ENCODE measurements at regions not wholly inside any gene's neighbourhood (a gene's known extent, or its start where the extent isn't known, plus 50 kb on each side); places are given as distances from the start of the nearest gene placed in this dataset.
A peak's percentile ranks its signal among the peaks of the same experiment; 100 is the strongest.

DNA sequence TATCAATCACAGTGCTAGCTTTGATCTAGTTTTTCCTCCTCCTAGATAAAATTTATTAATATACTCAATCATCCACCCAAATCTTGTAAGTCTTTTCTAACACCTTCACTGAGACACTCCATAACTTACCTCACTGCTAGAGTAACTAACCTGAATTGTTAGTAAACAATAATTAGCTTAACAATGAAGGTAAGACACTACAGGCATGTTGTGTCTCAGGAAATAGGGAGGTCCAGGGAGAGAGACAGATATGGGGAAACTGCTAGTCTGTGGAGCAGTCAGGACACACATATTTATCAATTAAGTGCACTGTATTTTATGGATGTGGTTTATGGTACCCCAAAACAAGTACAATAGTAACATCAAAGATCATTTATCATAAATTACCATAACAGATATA lies 94.2 kb upstream of the SSTR1 start:
- DNase-seq (ENCODE audit: low read depth in 2 of 2): no peak
- no peak overlapping the region for H3K4me3 ChIP-seq (replicated peaks in 1 of 2; ENCODE audit: low read depth in 2 of 2, low read length in 2 of 2)
- TF ChIP-seq, protein P1, sequence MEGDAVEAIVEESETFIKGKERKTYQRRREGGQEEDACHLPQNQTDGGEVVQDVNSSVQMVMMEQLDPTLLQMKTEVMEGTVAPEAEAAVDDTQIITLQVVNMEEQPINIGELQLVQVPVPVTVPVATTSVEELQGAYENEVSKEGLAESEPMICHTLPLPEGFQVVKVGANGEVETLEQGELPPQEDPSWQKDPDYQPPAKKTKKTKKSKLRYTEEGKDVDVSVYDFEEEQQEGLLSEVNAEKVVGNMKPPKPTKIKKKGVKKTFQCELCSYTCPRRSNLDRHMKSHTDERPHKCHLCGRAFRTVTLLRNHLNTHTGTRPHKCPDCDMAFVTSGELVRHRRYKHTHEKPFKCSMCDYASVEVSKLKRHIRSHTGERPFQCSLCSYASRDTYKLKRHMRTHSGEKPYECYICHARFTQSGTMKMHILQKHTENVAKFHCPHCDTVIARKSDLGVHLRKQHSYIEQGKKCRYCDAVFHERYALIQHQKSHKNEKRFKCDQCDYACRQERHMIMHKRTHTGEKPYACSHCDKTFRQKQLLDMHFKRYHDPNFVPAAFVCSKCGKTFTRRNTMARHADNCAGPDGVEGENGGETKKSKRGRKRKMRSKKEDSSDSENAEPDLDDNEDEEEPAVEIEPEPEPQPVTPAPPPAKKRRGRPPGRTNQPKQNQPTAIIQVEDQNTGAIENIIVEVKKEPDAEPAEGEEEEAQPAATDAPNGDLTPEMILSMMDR (IDR thresholded peaks at IDR 0.05; ENCODE audit: low read depth, low read length): no peak

DNA sequence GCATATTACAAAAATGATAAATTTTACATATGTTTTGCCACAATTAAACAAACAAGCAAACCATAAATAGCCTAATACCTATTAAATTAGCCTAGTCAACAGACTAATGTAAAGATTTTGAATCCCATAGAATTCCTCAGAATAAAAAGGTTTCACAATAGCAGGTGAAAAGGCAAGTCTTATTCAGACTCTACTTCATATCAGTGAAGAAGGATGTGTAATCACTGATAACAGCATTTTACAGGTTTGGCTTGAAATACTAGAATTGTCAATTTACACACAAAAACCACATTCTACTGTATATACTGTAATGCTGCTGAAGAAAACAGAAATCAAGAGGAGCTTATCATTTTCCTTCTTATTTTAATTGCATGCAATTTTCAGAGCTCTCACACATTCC lies 90.8 kb upstream of the SSTR1 start:
- no peak for DNase-seq (ENCODE audit: low read depth in 2 of 2)
- H3K4me3 ChIP-seq (replicated peaks in 1 of 2; ENCODE audit: low read depth in 2 of 2, low read length in 2 of 2): no peak overlapping the region
- TF ChIP-seq, protein P1 (IDR thresholded peaks at IDR 0.05; ENCODE audit: low read depth, low read length): no peak

DNA sequence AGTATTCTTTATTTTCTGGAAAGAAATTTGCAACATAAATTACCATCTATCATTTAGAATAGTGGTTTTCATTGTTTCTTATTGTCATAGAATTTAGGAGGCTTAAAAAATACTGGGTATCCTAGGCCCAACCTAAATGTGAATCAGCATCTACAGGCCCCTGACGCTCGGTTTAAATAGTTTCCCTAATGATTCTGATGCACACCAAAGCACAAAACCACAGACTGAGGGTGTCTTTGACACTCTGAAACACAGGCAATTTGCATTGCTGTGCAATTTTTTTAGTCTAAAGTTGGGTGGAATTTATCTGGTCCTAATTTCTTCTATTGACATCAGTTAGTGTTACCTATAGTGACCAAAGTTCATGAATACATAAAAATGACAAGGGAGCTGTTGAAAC lies 87.6 kb upstream of the SSTR1 start:
- TF ChIP-seq, protein P1 (IDR thresholded peaks at IDR 0.05; ENCODE audit: low read depth, low read length): no peak
- no peak overlapping the region for H3K4me3 ChIP-seq (replicated peaks in 1 of 2; ENCODE audit: low read depth in 2 of 2, low read length in 2 of 2)
- no peak for DNase-seq (ENCODE audit: low read depth in 2 of 2)

DNA sequence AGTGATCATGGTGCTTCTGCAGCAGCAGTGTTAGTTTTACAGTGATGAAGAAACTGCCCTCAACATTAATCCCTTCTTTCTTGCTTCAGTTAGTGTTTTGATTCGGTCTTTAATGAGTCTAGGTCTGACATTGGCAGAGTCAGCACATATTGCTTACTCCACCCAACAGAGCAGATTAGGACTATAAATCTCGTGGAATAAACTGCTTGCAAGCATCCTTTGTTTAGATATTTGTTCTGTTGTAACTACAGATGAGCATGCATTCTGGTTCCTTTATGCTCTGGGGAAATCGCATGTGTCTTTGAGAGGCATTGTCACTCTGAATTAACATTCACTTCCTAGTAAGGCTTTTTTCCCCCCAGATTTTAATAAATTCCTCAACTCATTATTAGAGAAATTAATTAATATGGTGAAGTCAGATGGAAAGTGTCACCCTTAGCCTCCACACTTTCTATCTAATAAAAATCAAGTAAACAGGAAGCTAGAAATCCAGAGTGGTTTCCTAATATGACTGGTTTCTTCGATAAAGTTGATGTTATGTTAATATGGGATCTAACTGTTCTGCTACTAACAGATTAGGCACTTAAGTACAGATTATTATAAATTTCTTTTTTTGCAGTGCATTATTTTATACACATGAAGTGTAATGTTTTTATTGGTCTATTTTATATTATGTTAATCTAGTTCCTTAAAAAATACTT lies 86.2 kb upstream of the SSTR1 start:
- TF ChIP-seq, protein P1 (IDR thresholded peaks at IDR 0.05; ENCODE audit: low read depth, low read length): no peak
- no peak overlapping the region for H3K4me3 ChIP-seq (replicated peaks in 1 of 2; ENCODE audit: low read depth in 2 of 2, low read length in 2 of 2)

DNA sequence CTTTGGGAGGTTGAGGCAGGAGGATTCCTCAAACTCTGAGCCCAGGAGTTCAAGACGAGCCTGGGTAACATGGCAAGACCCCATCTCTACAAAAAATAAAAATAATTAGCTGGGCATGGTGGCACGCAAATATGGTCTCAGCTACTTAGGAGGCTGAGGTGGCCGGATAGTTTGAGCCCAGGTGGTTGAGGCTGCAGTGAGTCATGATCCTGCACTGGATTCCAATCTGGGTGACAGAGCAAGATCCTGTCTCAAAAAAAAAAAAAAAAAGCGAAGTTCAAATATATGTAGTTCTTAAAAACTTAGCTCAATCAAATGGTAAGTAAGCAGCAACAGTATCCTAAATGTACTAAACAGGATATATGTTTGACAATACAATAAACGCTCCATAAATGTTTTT lies 85.5 kb upstream of the SSTR1 start:
- H3K4me3 ChIP-seq (replicated peaks in 1 of 2; ENCODE audit: low read depth in 2 of 2, low read length in 2 of 2): no peak overlapping the region
- TF ChIP-seq, protein P1 (IDR thresholded peaks at IDR 0.05; ENCODE audit: low read depth, low read length): no peak

More for the DNA sequence above, 86.2 kb upstream of the SSTR1 start:
- no peak for DNase-seq (ENCODE audit: low read depth in 2 of 2)

DNA sequence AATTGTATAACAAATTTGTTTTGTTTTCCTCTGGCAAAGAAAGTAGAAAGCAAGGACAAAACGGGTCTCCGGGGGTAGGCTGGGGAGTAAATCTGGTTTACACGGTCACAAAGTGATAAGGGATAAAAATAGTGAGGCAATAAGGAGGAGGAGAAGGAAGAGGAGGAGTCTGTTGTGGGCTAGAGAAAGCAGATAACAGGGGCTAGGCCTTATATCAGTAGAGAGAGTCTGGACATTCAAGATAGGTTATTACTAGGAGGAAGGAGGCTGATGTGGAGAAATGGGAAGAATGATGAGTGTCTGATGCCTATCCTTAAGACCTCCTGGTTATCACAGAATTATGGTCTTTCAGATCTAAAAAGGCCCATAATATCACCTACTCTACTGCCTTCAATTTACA lies 83.2 kb upstream of the SSTR1 start:
- TF ChIP-seq, protein P1 (IDR thresholded peaks at IDR 0.05; ENCODE audit: low read depth, low read length): no peak
- no peak for DNase-seq (ENCODE audit: low read depth in 2 of 2)
- no peak overlapping the region for H3K4me3 ChIP-seq (replicated peaks in 1 of 2; ENCODE audit: low read depth in 2 of 2, low read length in 2 of 2)

More for the DNA sequence above, 85.5 kb upstream of the SSTR1 start:
- DNase-seq (ENCODE audit: low read depth in 2 of 2): peak in 1 of 2 donors; percentile 29
